GM12874 (cell line): ENCODE measurements at regions not wholly inside any gene's neighbourhood (a gene's known extent, or its start where the extent isn't known, plus 50 kb on each side); places are given as distances from the start of the nearest gene placed in this dataset.

Experiments
- CTCF ChIP-seq: IDR thresholded peaks from 2 replicates; pipeline ENCODE4 v1.5.1; 2011; ENCODE audit warnings: low read depth, mild to moderate bottlenecking, control low read depth, low read length, moderate library complexity; ENCODE audit not compliant: insufficient read depth

- TF ChIP-seq CTCF, result no peak
Measured at GRCh38 chr6:50899306-50899870, 80.7 kb downstream of the TFAP2B start.

GRCh38 chr6:50902260-50902659 is 83.6 kb downstream of the TFAP2B start:
- no peak for TF ChIP-seq CTCF

GRCh38 chr6:50905297-50905696 is 86.6 kb downstream of the TFAP2B start:
- no peak for TF ChIP-seq CTCF

- no peak for TF ChIP-seq CTCF
Measured at GRCh38 chr6:50907565-50907964, 88.9 kb downstream of the TFAP2B start.

- no peak for TF ChIP-seq CTCF
Measured at GRCh38 chr6:50913105-50913770, 94.6 kb downstream of the TFAP2B start.

- TF ChIP-seq CTCF, result no peak
Measured at GRCh38 chr6:50921968-50922367, 103.3 kb downstream of the TFAP2B start.

GRCh38 chr6:50922579-50923525 is 104.2 kb downstream of the TFAP2B start:
- no peak for TF ChIP-seq CTCF
